ENCODE measurements at regions not wholly inside any gene's neighbourhood (a gene's known extent, or its start where the extent isn't known, plus 50 kb on each side); places are given as distances from the start of the nearest gene placed in this dataset.

DNA sequence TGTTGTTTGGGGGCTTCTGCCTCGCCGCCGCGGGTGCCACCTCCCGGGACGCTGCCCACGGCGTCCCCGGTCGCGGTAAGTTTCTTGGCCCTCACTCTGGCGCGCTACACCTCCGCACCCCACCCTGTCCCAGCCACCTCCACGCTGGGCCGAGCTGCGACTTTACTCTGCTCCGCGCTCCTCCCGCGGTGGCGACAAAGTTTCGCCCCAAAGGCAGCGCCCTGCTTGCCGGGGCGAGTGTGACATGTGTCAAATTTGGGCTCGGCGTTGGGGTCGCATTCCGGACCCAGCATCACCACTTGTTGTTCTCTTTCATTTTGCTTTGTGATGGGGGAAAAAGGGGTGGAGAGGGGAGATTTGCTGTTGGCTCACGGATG is 167.7 kb upstream of the PPP1R3A start:
- TF ChIP-seq CTCF (IDR thresholded peaks at IDR 0.05): no peak
- TF ChIP-seq POLR2A (IDR thresholded peaks at IDR 0.05): no peak
